Right lobe of liver (tissue), 4 donors: ENCODE measurements at regions not wholly inside any gene's neighbourhood (a gene's known extent, or its start where the extent isn't known, plus 50 kb on each side); places are given as distances from the start of the nearest gene placed in this dataset.

Source experiments
- POLR2A ChIP-seq: fragments of 450-650 bp; IDR thresholded peaks from one replicate; pipeline ENCODE4 v1.6.1; 2017; ENCODE audit warnings: antibody characterized with exemption, mild to moderate bottlenecking
- TF ChIP-seq, protein P1 (sequence below), 4 donors: fragments of 200-600 bp in 3 of 4; fragments of 450-650 bp in 1 of 4; IDR thresholded peaks; one replicate each; pipeline versions ENCODE4 v1.5.1 to v1.8.0; 2016 to 2022; ENCODE audit warnings: antibody characterized with exemption in 4 of 4, mild to moderate bottlenecking in 2 of 4
- donor health status: DM: no; HTN: no; CAD: no.
- donor health status: DM: no; HTN: no; CAD: no.
- donor health status: DM: no; HTN: yes; CAD: no.

DNA sequence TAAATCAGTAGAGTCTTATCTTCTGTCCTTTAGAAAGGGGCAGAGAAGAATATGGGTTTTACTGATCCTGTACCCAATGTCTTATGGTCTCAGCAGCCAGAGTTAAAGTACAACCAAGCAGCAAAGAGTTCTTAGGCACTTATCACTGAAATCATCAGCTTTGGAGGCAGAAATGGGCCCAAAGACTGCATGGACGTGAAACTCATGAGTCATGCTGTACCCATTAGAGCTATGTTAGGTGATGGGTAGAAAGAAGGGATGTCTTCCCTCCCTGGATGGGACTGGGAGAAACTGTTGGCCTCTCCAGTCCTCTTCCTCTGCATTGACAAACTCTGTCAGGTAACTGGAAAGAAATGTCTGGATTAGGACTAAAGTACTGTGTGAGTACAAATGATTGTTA is 63.4 kb downstream of the EOMES start:
- TF ChIP-seq, protein P1, sequence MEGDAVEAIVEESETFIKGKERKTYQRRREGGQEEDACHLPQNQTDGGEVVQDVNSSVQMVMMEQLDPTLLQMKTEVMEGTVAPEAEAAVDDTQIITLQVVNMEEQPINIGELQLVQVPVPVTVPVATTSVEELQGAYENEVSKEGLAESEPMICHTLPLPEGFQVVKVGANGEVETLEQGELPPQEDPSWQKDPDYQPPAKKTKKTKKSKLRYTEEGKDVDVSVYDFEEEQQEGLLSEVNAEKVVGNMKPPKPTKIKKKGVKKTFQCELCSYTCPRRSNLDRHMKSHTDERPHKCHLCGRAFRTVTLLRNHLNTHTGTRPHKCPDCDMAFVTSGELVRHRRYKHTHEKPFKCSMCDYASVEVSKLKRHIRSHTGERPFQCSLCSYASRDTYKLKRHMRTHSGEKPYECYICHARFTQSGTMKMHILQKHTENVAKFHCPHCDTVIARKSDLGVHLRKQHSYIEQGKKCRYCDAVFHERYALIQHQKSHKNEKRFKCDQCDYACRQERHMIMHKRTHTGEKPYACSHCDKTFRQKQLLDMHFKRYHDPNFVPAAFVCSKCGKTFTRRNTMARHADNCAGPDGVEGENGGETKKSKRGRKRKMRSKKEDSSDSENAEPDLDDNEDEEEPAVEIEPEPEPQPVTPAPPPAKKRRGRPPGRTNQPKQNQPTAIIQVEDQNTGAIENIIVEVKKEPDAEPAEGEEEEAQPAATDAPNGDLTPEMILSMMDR (IDR thresholded peaks at IDR 0.05), result no peak
- no peak for TF ChIP-seq POLR2A
